Prostate gland (tissue), 2 donors: ENCODE measurements at regions not wholly inside any gene's neighbourhood (a gene's known extent, or its start where the extent isn't known, plus 50 kb on each side); places are given as distances from the start of the nearest gene placed in this dataset.

Source experiments
- CTCF ChIP-seq, 4 experiments: fragments of 200-600 bp in 2 of 4; fragments of 450-650 bp in 2 of 4; sonication (generic) in 2 of 4; IDR thresholded peaks; 1 replicate in 3 of 4; 2 replicates in 1 of 4; pipeline ENCODE4 v1.5.1; 2016 to 2019; ENCODE audit warnings: antibody characterized with exemption in 4 of 4, mild to moderate bottlenecking in 2 of 4, moderate library complexity in 2 of 4
- POLR2A ChIP-seq: fragments of 450-650 bp; IDR thresholded peaks from one replicate; pipeline ENCODE4 v1.6.1; 2016; ENCODE audit warnings: antibody characterized with exemption, mild to moderate bottlenecking
- POLR2AphosphoS5 ChIP-seq: sonication (generic); formaldehyde crosslinking; IDR thresholded peaks from one replicate; pipeline ENCODE4 v1.6.1; 2017; ENCODE audit warnings: antibody characterized with exemption

GRCh38 chr1:96478228-96478627 lies 243.4 kb upstream of the PTBP2 start:
- TF ChIP-seq POLR2AphosphoS5 (no peak), POLR2A (no peak), CTCF (IDR thresholded peaks at IDR 0.05) (no peak)
